ENCODE measurements at regions not wholly inside any gene's neighbourhood (a gene's known extent, or its start where the extent isn't known, plus 50 kb on each side); places are given as distances from the start of the nearest gene placed in this dataset.

DNA sequence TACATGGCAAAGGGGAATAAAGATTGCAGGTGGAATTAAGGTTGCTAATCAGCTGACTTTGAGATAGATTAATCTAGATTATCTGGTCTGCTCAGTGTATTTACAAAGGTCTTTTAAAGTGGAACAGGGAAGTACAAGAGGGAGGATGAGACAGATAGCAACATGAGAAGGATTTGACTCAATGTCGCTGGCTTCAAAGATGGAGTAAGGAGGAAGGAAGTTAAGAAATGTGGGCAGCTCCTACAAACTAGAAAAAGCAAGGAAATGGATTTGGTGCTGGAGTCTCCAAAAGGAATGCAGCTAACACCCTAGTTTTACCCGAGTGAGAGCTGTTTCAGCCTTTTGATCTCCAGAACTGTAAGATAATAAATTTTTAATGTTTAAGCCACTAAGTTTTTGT lies 180.7 kb upstream of the TTC14 start:
- Histone ChIP-seq H3K27ac (ENCODE audit: extremely low read depth, low read depth, low read length) (no peak overlapping the region), H2AFZ (ENCODE audit: low read depth, low read length) (no peak overlapping the region), H3K9ac (ENCODE audit: insufficient read depth in 1 of 2, low read depth in 2 of 2, low read length in 2 of 2) (no peak overlapping the region), H3K4me2 (ENCODE audit: insufficient read depth, low read length) (no peak overlapping the region), H3K4me3 (no peak overlapping the region), H3K27me3 (ENCODE audit: control insufficient read depth in 2 of 2, insufficient read depth in 2 of 2, low read length in 2 of 2) (no peaks in the 10 kb centered on the region), H4K20me1 (replicated peaks; ENCODE audit: control insufficient read depth, insufficient read depth, low read length) (no peaks in the 10 kb centered on the region), H3K9me3 (replicated peaks; ENCODE audit: control insufficient read depth, insufficient read depth, low read depth, low read length) (no peaks in the 10 kb centered on the region), H3K79me2 (ENCODE audit: control insufficient read depth, insufficient read depth, low read length) (no peaks in the 10 kb centered on the region), H3K9me1 (ENCODE audit: control insufficient read depth, insufficient read depth, low read length) (no peaks in the 10 kb centered on the region), H3K4me1 (replicated peaks in 1 of 2; ENCODE audit: control insufficient read depth in 2 of 2, insufficient read depth in 2 of 2, low read length in 2 of 2) (no peaks in the 10 kb centered on the region), H3K36me3 (ENCODE audit: control insufficient read depth, insufficient read depth, low read length) (no peaks in the 10 kb centered on the region)
- ChIA-PET POLR2A (no interaction called here), CTCF (ENCODE audit: low intra/inter-chr PET ratio) (no interaction called here)
- intact Hi-C loops (cut with micrococcal nuclease) (no loop called here), in situ Hi-C loops (cut with MboI) (no loop called here)
- no peak for ATAC-seq
- no peak for TF ChIP-seq BRD9 (IDR thresholded peaks at IDR 0.05; ENCODE audit: low read depth, partially characterized antibody)
- TF ChIP-seq, protein P1, sequence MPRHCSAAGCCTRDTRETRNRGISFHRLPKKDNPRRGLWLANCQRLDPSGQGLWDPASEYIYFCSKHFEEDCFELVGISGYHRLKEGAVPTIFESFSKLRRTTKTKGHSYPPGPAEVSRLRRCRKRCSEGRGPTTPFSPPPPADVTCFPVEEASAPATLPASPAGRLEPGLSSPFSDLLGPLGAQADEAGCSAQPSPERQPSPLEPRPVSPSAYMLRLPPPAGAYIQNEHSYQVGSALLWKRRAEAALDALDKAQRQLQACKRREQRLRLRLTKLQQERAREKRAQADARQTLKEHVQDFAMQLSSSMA (CRISPR knock-in tag; IDR thresholded peaks at IDR 0.05): no peak
- no peak for TF ChIP-seq ZNF23 (CRISPR knock-in tag; IDR thresholded peaks at IDR 0.05)
- no peak for TF ChIP-seq MED1 (CRISPR knock-in tag; IDR thresholded peaks at IDR 0.05; ENCODE audit: borderline replicate concordance)
- TF ChIP-seq, protein P2, sequence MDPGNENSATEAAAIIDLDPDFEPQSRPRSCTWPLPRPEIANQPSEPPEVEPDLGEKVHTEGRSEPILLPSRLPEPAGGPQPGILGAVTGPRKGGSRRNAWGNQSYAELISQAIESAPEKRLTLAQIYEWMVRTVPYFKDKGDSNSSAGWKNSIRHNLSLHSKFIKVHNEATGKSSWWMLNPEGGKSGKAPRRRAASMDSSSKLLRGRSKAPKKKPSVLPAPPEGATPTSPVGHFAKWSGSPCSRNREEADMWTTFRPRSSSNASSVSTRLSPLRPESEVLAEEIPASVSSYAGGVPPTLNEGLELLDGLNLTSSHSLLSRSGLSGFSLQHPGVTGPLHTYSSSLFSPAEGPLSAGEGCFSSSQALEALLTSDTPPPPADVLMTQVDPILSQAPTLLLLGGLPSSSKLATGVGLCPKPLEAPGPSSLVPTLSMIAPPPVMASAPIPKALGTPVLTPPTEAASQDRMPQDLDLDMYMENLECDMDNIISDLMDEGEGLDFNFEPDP (CRISPR knock-in tag; IDR thresholded peaks at IDR 0.05): no peak
- TF ChIP-seq, protein P3, sequence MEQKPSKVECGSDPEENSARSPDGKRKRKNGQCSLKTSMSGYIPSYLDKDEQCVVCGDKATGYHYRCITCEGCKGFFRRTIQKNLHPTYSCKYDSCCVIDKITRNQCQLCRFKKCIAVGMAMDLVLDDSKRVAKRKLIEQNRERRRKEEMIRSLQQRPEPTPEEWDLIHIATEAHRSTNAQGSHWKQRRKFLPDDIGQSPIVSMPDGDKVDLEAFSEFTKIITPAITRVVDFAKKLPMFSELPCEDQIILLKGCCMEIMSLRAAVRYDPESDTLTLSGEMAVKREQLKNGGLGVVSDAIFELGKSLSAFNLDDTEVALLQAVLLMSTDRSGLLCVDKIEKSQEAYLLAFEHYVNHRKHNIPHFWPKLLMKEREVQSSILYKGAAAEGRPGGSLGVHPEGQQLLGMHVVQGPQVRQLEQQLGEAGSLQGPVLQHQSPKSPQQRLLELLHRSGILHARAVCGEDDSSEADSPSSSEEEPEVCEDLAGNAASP (IDR thresholded peaks at IDR 0.05): no peak
- no peak for TF ChIP-seq TBP (optimal IDR thresholded peaks at IDR 0.05; ENCODE audit: low read depth, low read length)
- TF ChIP-seq, protein P4, sequence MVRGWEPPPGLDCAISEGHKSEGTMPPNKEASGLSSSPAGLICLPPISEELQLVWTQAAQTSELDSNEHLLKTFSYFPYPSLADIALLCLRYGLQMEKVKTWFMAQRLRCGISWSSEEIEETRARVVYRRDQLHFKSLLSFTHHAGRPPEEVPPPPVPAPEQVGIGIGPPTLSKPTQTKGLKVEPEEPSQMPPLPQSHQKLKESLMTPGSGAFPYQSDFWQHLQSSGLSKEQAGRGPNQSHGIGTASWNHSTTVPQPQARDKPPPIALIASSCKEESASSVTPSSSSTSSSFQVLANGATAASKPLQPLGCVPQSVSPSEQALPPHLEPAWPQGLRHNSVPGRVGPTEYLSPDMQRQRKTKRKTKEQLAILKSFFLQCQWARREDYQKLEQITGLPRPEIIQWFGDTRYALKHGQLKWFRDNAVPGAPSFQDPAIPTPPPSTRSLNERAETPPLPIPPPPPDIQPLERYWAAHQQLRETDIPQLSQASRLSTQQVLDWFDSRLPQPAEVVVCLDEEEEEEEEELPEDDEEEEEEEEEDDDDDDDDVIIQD (CRISPR knock-in tag; IDR thresholded peaks at IDR 0.05): no peak
- no peak for TF ChIP-seq ZNF347 (CRISPR knock-in tag; IDR thresholded peaks at IDR 0.05; ENCODE audit: low read depth)
- no peak for TF ChIP-seq ZNF184 (CRISPR knock-in tag; IDR thresholded peaks at IDR 0.05)
- TF ChIP-seq ZNF551 (CRISPR knock-in tag; IDR thresholded peaks at IDR 0.05): no peak
- TF ChIP-seq FOSL1 (tag; conservative IDR thresholded peaks at IDR 0.05): no peak
- TF ChIP-seq PTBP1 (IDR thresholded peaks at IDR 0.05; ENCODE audit: low read depth, low read length): no peak
- DNase-seq (ENCODE audit: extremely low read depth in 1 of 4, low spot score in 3 of 4): no peak
- BruUV-seq (replicated peaks): no TSS peak
- no peak for FAIRE-seq
- 0% methylated on average over 2 of the region's 2 CpGs for WGBS (ENCODE audit: insufficient coverage, low coverage, missing lambda C conversion rate)
